ENCODE measurements at regions not wholly inside any gene's neighbourhood (a gene's known extent, or its start where the extent isn't known, plus 50 kb on each side); places are given as distances from the start of the nearest gene placed in this dataset.
"Not testable (repeated sequence)": the region's sequence is repeated elsewhere in the genome, so short reads cannot be mapped to it uniquely, and the experiment has no call there.

DNA sequence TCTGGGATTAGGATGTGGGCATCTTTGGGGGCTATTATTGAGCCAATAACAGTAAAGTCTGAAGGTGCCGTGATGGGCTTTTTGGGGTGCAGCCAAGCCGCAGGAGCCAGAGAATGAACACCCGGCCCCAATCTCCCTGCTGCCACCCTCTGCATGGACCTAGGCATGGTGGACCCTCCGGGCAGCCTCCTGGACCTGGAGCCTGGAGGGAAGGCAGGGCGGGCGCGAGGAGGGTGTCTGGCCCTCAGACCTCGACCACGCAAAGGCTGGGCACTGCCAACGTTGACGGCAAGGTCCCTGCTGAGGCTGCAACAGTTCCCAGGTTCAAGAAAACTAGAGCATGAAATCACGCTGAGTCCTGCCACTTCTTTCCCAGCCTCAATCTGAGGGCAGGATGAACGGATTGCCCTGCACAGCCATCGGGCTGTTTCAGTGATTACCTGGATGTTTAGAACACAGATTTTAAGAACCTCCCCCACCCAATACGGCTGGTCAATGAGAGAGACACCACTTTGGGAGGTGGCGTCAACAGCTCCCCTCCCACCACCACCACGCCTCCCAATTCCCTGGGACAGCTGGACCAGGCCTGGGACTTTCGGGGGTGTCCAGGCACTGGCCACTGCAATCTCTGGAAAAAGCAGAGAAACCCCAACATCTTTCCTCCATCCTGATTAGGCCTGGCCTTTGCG is 147.4 kb downstream of the NPIPB11 start:
- TF ChIP-seq POLR2A, POU2F2 (IDR thresholded peaks at IDR 0.05; ENCODE audit: low read depth, low read length): not testable (repeated sequence)

Measured in GM12891 (cell line).